Hematopoietic multipotent progenitor cell (in vitro differentiated cells): ENCODE measurements at regions not wholly inside any gene's neighbourhood (a gene's known extent, or its start where the extent isn't known, plus 50 kb on each side); places are given as distances from the start of the nearest gene placed in this dataset.
"Not testable (repeated sequence)": the region's sequence is repeated elsewhere in the genome, so short reads cannot be mapped to it uniquely, and the experiment has no call there.

Source experiments
- DNase-seq, 3 donors: peaks; one replicate each; pipeline ENCODE4 v3.0.0-alpha.2; 2011 to 2015; ENCODE audit warnings: low read depth in 2 of 3, low spot score in 2 of 3

DNA sequence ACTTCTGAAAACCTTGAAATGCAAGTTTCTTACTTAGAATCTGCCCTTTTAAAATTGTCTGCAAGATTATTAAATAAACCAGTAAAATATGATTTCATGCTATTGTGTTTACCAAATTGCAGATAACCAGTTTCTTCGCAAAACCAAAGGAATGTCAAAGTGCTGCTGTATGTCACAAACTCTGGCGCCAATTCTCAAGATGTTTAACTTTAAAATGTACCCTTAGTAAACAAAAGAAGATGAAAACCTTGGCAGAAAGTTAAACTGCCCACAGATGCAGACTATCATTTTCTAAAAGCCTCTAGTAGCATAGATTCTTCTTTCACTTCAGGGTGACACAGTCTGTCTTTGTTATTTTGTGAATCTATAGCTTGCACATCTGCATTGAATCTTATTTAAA, 189.2 kb downstream of the SLITRK6 start:
- no peak for DNase-seq

- no peak for DNase-seq
Observed at GRCh38 chr13:85608255-85608829, 190.9 kb downstream of the SLITRK6 start.

- DNase-seq = no peak
Observed at GRCh38 chr13:85603735-85604134, 195.5 kb downstream of the SLITRK6 start.

DNA sequence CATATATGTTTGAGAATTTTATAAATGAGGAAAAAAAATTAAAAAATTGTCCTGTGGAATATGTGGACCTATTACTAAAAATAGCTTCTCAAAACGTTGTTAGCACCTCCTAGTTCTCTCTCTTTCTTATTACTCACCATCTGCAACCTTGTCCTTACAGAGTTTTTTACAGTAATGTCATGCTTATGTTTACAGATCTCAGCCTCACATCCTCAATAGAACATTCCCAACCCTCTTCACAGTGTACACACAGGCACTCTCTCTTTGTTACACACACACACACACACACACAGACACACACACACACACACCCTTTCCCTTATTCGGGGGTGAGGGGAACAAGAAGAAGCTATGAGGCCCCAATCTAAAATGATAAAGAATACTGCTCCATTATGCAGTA, 197.7 kb downstream of the SLITRK6 start:
- no peak for DNase-seq

DNA sequence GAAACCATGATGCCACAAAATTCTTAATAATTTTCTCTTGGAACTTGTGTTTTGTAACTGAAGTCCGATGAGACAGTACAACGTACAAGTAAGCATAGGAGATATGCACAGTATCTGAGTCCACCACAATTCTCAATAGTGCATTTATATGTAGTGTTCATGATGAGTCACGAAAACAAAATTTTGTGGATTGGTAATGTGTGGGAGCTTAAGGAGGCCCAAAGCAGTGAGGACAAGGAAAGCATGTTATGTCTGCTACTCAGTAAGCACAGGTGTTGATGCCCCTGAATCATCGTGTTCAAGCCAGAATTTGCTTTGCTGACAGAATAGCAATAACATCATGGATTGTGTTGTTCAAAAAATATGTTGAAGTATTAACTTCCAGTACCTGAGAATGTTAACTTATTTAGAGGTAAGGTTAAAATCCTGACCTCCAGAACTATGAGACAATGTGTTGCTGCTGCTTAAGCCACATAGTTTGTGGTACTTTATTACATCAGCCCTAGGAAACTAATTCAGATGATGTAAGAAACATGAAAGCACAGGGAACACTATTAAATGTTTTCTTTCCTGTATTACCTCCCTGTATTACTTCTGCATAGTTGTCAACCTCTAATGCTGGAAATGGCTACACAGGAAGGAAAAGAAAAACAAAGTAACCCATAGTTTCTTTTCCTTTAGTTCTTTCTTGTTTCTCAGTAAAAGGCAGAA, 201.3 kb downstream of the SLITRK6 start:
- no peak for DNase-seq

DNA sequence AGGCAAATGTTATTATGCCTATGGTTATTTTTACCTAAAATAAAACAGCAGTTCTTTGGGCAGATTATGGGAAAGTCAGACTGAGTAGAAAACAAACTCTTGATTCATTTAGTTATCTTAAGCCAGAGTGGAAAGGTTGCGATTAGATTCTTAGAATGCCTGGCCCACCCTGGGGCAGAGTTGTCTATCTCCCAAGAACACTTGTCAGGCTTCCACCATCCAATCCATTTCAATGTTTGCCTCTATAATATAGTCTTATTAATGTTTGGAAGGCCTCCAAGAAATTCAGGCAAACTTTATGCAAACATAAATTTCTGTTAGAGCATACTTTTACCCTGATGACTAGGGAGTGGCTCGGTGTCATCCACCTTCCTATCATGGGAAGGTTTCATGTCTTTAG, 207.0 kb downstream of the SLITRK6 start:
- DNase-seq = no peak

DNA sequence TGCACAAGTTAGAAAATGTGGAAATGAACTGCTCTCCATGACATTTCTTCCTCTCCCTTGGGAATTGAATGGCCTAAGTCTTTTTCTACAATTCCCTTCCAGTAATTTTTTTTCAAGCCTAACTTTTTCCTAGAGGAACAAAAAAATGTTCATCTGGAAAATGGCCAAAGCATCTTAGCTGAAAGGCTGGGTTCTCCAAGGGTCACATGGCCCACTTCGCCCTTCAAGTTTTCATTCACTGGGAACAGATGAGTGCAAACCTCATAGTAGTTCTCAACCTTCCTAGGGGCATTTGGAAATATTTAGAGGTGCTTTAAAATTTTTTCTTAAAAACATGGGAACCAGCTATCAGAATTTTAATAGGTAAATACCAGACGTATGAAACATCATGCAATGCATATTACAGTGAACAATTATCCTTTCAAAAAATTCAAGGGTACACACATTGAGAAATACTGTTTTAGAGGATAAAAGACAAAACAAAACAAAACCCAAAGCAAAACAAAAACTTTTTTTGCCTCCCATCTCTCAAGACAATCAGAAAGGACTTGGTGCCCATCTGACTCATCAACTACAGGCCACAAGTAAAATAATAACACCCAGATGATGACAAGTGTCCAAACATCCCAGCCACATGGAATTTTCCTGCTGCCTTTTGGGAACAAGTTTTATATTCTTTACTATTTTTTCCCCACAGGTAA, 208.8 kb downstream of the SLITRK6 start:
- DNase-seq = no peak

- no peak for DNase-seq
Observed at GRCh38 chr13:85589021-85589420, 210.2 kb downstream of the SLITRK6 start.

- no peak for DNase-seq
Observed at GRCh38 chr13:85588359-85588758, 210.9 kb downstream of the SLITRK6 start.

DNA sequence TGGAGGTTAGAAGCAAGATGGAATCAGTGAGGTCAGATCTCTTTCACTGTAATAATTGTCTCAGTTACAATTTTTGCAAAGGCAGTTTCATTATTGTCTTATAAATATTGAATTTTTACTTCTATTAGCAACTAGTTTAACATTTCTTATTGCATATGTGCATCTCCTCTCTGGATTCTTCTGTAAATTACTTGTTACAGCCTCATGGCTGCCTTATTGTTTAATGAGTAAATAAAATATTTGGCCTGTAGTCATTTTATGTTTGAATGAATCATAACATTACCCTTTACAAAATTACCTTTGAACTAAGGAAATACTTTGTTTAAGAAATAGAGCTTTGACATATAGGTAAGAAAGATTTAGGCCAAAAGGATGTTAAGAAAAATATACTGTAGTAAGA, 212.4 kb downstream of the SLITRK6 start:
- no peak for DNase-seq

GRCh38 chr13:85586422-85586831, 212.8 kb downstream of the SLITRK6 start:
- no peak for DNase-seq

DNA sequence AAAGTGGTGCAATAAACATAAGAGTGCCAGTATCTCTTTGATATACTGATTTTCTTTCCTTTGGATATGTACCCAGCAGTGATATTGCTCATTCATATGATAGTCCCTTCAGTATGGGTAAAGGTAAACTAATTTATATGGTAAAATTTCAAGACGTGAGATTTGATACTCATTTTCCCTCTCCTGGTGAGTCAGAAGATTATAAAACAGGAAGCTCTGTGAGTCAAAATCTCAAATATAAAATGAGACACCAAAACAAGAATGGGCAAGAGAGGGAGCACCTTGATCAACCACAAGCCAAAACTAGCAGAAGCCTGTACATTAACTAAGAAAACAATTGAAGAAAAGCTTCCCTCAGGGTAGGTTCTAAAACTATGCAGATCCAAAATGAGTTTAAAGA, 216.3 kb downstream of the SLITRK6 start:
- no peak for DNase-seq

GRCh38 chr13:85575110-85575509, 224.1 kb downstream of the SLITRK6 start:
- DNase-seq = no peak

- DNase-seq = no peak
Observed at GRCh38 chr13:85567909-85568308, 231.3 kb downstream of the SLITRK6 start.

- no peak for DNase-seq
Observed at GRCh38 chr13:85565652-85566051, 233.6 kb downstream of the SLITRK6 start.

DNA sequence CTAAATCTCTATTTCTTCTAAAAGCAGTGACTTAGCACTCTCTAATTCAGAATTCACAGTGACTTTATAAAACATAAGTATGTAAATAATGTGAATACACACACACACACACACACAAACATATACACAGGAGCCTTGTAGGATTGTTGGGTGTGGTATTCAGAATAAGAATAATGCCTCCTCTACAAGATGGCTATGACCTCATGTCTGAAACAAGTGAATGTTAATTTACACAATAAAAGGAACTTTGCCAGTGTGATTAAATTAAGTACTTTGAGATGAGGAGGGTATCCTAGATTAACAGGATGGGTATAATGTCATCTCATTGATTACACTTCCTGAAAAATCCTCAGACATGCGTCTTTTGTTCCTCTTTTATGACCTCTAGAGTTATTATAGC, 234.6 kb downstream of the SLITRK6 start:
- no peak for DNase-seq

GRCh38 chr13:85562282-85562681, 236.9 kb downstream of the SLITRK6 start:
- DNase-seq = no peak

DNA sequence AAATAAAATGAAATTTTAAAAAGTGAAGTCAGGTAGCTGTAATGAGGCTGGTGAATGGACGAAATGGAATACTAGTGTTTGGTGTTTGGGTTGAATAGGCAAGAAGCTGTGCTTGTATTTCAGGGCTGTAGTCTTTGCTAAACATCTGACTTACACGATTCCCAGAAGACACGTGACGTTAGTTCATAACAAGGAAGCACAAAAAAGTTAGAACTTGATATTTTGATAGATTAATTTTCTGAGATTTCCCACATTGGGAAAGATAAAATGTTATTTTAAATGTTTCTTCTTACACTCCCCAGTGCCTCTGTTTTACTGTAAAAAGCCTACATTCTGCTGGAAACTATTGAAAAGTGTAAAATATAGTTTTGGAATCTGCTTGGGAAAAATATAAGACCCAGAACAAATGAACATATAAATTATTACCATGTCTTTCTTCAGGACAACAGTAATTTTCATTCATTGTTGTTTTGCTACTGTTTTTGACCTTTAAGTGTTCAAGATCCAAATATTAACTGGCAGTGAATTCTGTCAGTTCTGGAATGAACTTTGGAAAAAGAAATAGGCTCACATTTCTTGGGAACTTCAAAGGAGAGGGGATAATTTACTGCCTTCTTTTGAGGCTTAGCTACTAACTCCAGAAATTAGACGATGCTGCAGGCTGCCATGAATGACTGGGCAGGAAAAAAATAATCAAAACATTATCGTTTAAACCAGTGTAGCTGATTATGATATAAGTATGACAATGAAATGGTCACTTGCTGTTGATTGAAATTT, 241.3 kb downstream of the SLITRK6 start:
- DNase-seq = no peak

GRCh38 chr13:85551012-85551411, 248.2 kb downstream of the SLITRK6 start:
- no peak for DNase-seq

DNA sequence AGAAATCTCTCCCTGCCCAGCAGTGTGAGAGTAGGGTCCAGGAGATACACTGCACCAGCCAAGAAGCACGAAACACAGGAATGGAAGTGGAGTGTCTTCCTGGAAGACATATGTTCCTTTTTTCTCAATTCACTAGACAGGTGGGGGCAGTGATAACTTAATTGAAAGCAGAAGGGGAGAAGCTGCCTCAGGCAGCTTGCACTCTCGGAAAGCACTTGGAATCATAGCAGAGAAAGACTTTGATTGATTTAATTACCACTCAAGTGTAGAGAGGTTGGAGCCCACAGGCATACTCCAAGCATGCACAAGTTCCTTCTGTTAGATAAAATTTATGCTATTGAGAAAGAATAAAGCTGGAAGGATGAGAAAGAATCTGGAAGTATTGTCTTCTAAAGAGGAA, 249.4 kb downstream of the SLITRK6 start:
- no peak for DNase-seq

DNA sequence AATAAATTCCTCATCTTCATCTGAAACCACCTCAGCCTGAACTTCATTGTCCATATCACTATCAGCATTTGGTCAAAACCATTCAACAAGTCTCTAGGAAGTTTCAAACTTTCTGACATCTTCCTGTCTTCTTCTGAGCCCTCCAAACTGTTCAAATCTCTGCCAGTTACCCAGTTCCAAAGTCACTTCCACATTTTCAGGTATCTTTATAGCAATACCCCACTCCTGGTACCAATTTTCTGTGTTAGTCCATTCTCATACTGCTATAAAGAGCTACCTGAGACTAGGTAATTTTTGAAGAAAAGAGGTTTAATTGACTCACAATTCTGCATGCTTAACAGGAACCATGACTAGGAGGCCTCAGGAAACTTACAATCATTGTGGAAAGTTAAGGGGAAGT, 250.4 kb downstream of the SLITRK6 start:
- DNase-seq = not testable (repeated sequence)
